Astrocyte of the cerebellum (primary cell): ENCODE measurements at regions not wholly inside any gene's neighbourhood (a gene's known extent, or its start where the extent isn't known, plus 50 kb on each side); places are given as distances from the start of the nearest gene placed in this dataset.

ENCODE experiments used
- DNase-seq: peaks from one replicate; pipeline ENCODE4 v3.0.0-alpha.2; 2011; ENCODE audit warnings: low read depth
- H3K4me3 ChIP-seq: 2 replicates; pipeline ENCODE4 v1.5.1; 2011; ENCODE audit warnings: mild to moderate bottlenecking, low read depth, low read length, moderate library complexity
- in situ Hi-C: cut with HindIII; loops from 2 replicates; pipeline ENCODE4 v1.10.0; 2017; ENCODE audit warnings: low sequenced_read_pairs
- TF ChIP-seq, protein P1 (sequence below): IDR thresholded peaks from 2 replicates; pipeline ENCODE4 v1.5.1; 2012; ENCODE audit warnings: low read length, low read depth, moderate library complexity, mild to moderate bottlenecking; ENCODE audit errors: missing control alignments

DNA sequence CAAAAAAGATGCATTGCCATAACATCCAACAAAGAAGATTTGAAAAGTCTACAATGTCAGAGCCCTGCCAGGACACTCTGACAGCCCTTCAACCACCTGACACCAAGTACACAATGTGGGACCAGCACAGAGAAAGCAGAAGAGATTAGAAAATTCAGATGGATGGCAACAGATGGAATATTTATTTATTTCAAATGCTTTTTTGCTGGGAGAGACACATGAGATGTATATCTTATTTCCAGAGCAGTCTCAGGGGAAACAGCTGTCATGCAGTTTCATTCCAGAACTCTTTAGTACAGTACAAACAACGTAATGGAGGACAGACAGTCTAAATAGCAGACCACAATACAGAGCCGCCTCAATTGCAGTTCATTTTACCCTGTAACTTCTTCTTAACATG, 110.1 kb downstream of the MAIP1 start:
- no peak overlapping the region for H3K4me3 ChIP-seq
- no peak for DNase-seq
- TF ChIP-seq, protein P1, sequence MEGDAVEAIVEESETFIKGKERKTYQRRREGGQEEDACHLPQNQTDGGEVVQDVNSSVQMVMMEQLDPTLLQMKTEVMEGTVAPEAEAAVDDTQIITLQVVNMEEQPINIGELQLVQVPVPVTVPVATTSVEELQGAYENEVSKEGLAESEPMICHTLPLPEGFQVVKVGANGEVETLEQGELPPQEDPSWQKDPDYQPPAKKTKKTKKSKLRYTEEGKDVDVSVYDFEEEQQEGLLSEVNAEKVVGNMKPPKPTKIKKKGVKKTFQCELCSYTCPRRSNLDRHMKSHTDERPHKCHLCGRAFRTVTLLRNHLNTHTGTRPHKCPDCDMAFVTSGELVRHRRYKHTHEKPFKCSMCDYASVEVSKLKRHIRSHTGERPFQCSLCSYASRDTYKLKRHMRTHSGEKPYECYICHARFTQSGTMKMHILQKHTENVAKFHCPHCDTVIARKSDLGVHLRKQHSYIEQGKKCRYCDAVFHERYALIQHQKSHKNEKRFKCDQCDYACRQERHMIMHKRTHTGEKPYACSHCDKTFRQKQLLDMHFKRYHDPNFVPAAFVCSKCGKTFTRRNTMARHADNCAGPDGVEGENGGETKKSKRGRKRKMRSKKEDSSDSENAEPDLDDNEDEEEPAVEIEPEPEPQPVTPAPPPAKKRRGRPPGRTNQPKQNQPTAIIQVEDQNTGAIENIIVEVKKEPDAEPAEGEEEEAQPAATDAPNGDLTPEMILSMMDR = no peak
- in situ Hi-C loops = no loop called here

DNA sequence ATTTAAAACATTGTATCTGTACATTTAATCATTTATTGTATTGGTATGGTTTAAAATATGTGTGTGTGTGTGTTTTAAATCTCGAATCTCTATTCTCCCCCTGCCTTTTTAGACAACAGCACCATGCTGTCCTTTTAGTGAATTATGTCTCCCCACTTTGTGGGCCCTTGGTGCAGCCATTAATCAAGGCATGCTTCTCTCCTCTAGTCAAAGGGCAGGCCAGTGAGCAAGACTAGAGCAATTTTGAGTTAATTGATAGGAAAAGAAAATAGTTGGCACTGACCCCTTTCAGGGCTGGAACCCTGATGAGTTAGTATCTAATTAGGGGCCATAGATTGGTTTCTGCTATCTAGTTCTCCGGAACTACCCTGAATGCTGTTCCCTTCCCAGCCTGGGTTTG, 111.0 kb downstream of the MAIP1 start:
- no peak for DNase-seq
- in situ Hi-C loops = no loop called here
- TF ChIP-seq, protein P1 = no peak
- H3K4me3 ChIP-seq = no peak overlapping the region

DNA sequence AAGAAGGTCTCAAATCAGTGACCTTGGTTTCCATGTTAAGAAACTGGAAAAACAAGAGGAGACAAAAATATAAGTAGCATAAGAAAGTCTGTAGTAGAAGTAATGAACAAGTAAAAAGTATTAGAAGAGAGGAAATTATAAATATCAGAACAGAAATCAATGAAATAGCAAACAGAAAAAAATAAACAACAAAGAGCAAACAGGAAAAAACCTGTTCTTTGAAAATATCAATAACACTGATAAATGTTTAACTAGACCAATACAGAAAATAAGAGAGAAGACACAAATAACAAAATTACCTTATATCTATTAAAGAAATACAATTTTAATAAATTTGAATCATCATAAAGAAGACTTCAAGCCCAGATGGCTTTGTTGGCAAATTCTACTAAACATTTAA, 113.3 kb downstream of the MAIP1 start:
- no peak overlapping the region for H3K4me3 ChIP-seq
- DNase-seq = no peak
- in situ Hi-C loops = no loop called here
- TF ChIP-seq, protein P1 = no peak

DNA sequence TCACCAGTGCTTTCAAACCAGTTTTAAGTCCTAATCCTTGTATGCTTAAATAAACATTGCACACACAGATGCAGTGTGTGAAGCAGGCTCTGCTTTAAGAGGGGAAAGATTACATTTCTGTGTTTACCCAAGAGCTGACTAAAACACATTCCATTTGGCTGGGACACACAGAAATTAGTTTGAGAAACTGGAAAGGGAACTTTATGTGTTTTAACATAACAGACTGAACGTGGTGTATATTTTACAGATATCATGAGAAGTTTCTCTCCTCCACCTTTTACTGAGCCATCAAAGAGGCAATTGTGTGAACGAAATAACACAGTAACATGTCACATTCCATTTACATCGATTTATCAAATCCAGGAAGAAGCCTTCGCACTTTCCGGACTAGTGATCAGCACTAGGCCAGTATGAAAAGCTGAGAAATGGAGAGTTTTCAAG, 121.8 kb downstream of the MAIP1 start:
- no peak overlapping the region for H3K4me3 ChIP-seq
- in situ Hi-C loops = no loop called here
- peak; percentile 8 for DNase-seq
- TF ChIP-seq, protein P1 = no peak

DNA sequence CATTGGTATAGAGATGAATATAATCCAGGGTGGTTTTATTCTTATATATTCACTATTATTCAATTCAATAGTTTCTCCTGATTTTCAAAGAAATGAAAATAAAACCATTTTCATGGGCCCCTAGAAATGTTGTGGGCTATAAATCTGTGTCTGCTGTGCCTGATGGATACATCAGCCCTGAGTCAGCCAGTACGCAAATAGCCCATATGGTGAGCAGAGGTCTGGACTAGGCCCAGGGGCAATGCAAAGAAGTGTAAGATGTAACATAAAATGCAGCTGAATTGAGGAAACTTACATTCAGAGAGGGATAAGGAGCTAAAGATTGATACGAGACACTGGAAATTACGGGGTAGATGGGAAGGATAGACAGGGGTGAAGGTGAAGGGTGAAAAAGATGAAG, 122.5 kb downstream of the MAIP1 start:
- in situ Hi-C loops = no loop called here
- H3K4me3 ChIP-seq = no peak overlapping the region
- TF ChIP-seq, protein P1 = no peak
- no peak for DNase-seq

DNA sequence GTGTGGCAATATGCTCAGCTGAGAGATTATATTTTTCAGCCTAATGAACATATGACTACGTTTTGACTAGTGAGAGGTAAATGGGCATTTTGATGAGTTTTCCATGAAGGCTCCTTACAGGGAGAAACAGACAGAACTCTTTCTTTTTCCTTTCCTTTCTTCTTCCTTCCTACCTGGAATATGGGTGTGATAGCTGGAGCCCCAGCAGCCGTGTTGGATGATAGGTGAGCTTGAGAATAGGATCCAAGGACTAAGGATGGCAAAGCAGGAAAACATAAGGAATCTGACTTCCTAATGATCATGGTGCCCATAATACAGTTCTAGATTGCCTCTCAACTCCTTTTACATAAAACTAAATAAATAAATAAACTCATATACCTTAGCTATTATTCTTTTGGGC, 124.0 kb downstream of the MAIP1 start:
- H3K4me3 ChIP-seq = no peak overlapping the region
- in situ Hi-C loops = no loop called here
- TF ChIP-seq, protein P1 = no peak
- no peak for DNase-seq

DNA sequence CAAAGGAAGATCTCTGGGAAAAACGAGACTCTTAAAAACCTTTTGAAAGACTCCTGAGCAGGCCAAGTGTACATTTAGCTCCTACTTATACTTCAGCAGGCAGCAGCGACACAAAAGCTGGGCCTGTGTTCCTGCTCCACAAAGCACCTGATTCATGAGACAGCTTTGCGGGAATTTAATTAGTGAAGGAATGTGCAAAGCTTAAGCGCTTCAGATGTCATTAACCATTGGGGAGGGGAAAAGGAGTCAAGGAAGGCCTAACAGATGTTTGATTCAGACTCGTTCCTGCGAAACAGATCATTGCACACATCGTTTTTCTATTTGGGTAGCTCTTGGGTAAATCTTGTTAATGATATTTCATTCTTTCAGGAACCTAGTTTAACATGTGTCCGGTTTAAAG, 125.9 kb downstream of the MAIP1 start:
- DNase-seq = no peak
- TF ChIP-seq, protein P1 = no peak
- in situ Hi-C loops = no loop called here
- H3K4me3 ChIP-seq = no peak overlapping the region
